Mononuclear cell (primary cell): ENCODE measurements at regions not wholly inside any gene's neighbourhood (a gene's known extent, or its start where the extent isn't known, plus 50 kb on each side); places are given as distances from the start of the nearest gene placed in this dataset.

Source experiments
- H3K27me3 ChIP-seq: 2 replicates; pipeline ENCODE4 v1.6.0; 2011; ENCODE audit warnings: low read length, control low read depth; ENCODE audit not compliant: insufficient read depth
- H3K4me1 ChIP-seq: 2 replicates; pipeline ENCODE4 v1.5.1; 2011; ENCODE audit warnings: mild to moderate bottlenecking, low read length, control low read depth; ENCODE audit not compliant: insufficient read depth
- H3K4me3 ChIP-seq: 2 replicates; pipeline ENCODE4 v1.5.1; 2011; ENCODE audit warnings: mild to moderate bottlenecking, low read length, moderate library complexity
- H3K9me3 ChIP-seq: 2 replicates; pipeline ENCODE4 v1.5.1; 2011; ENCODE audit warnings: low read depth, mild to moderate bottlenecking, control low read depth, low read length

DNA sequence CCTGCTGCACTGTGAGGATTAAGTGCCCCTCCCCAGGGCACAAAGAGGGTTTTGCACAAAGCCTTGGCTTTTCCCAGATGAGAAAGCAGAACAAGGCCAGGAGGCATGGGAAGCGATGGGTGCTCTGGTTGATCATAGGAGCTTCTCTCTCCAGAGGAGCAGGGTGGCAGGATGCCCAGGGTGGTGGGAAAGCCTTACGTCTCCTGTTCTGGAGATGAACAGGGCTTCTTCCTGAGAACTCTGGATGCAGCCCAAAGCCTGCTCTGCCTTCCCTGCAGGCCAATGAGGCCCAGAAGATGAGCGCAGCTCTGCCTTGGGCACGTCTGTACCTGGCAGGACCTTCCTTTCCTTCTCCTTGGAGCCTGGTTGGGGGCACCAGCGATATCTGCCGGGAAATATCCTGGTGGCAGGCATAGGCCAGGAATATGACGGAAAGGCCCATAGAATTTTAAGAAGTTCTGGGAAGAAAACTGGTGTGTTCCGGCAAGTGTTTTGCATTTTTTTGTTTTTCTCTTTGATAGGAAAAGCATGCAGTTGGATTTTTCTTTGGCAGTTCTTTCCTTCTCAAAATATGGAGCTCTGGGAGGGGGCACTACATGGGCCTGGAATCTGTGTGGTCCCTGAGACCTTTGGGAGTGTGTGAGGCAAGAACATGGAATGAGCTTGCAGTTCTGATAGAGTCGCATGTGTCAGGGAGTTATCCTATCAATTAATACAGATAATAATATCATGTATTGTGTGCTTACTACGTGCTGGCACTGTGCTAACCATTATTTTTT is 253.2 kb upstream of the KLF4 start:
- Histone ChIP-seq H3K4me1 (peaks cover 6% of the 10 kb centered on the region), H3K9me3 (no peaks in the 10 kb centered on the region), H3K27me3 (no peaks in the 10 kb centered on the region), H3K4me3 (no peak overlapping the region)

DNA sequence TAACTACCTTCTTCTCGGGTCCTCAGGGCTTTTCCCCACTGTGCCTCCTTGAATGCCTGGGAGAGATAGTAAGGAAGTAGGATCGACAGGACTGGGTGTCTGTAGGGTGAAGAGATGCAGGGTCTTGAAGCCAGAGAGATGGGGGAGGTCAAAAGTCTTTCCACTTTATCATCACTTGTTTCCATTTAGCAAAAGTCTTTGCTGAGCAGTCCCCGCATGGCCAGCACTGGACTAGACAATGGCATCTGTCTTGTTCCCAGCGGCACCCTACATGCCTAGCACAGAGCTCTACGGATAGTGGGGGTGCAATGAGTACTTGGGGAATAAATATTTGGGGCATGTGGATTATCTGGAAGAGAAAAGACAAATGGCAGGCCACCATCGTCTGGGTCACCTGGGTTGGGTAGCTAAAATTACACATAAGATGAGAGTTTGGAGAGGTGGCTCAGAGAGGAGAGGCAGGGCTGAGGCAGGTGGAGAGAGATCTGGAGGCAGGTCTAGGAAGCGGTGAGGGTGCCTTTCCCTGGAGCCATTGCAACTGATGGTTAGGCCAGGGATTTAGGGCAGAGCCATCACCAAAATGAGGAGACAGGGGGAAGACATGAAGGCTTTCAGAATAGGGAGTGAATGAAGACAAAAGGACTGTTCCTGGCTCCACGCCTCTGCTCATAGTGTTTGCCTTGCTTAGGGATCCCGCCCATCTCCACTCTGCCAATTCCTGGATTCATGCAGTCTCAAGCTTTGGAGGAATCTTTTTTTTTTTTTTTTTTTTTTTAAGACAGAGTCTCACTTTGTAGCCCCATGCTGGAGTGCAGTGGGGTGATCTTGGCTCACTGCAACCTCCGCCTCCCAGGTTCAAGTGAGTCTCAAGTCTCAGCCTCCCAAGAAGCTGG is 250.8 kb upstream of the KLF4 start:
- no peak overlapping the region for H3K4me3 ChIP-seq
- no peaks in the 10 kb centered on the region for H3K4me1 ChIP-seq
- no peaks in the 10 kb centered on the region for H3K27me3 ChIP-seq
- no peaks in the 10 kb centered on the region for H3K9me3 ChIP-seq

DNA sequence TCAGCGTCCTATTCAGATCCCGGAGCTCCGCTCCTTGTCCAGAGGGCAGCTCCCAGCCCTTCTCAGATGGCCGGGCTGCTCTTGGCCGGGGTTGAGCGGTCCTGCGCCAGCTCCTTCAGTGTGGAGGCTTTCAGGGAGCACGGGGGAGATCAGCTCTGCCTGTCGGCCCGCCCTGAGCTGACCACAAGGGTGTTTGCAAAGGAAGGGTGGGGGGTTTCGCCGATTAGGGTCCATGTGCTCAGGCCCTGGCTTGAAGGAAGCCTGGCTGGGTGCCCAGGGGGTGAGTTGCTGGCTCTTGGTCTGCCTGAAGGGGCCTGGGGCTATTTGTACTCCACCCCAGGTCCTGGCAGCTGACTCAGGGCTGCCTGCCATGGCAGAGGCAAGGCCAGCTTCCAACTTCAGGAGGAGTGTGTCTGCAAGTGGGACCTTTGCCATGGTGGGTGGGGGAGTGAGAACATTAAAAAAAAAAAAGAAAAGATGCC is 250.1 kb upstream of the KLF4 start:
- H3K27me3 ChIP-seq: no peaks in the 10 kb centered on the region
- H3K9me3 ChIP-seq: no peaks in the 10 kb centered on the region
- no peak overlapping the region for H3K4me3 ChIP-seq
- H3K4me1 ChIP-seq: no peaks in the 10 kb centered on the region

DNA sequence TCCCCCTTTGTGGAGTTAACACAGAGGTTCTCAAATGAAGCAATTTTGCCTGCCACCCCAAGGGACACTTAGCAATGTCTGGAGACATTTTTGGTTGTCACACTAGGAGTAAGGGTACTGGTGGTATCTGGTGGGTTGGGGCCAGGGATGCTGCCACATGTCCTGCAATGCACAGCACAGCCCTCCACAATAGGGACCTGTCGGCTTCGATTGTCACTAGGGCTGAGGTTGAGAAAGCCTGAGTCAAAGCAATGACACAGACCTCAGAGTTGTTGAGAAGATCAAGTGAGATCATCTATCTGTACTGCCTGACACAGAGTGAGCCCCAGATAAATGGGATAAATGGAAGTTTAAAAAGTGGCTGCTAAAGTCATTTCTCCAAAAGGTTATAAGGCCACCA is 249.2 kb upstream of the KLF4 start:
- H3K9me3 ChIP-seq: no peaks in the 10 kb centered on the region
- no peaks in the 10 kb centered on the region for H3K4me1 ChIP-seq
- no peaks in the 10 kb centered on the region for H3K27me3 ChIP-seq
- no peak overlapping the region for H3K4me3 ChIP-seq

DNA sequence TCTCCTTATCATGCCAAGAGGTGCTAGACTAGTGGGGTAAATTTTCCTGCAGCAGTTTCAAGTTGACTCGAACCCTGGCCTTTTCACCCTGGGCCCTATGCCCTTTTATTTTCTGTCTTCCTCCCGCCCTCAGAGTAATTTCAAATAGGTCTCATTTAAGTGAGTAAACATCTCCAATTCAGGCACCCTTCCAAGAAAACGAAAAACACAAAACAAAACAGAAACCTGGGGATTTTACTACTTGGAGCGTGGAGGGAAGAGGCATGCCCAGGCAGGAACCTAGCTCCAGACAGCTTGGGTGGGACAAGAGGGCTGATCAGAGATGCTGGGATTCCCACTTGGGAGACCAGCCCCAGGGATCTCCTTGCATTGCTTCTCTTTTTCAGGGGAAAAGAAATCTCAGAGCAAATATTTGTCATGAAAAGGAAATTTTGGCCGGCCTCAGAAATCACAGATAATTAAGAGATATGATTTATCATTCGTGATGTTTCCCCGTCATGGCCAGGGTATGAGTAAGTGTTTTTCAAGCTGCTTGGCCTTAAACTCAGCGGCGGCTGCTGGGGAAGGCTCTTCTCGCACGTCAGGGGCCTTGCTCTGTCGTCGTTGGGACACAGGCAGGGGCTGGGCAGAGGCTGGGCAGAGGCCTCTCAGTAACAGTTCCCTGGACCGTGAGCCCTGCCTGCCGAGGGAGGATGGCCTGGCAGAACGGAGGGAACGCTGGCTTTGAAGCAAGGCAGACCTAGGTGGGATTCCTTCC is 248.6 kb upstream of the KLF4 start:
- Histone ChIP-seq H3K4me1 (peaks cover 6% of the 10 kb centered on the region), H3K9me3 (no peaks in the 10 kb centered on the region), H3K4me3 (no peak overlapping the region), H3K27me3 (no peaks in the 10 kb centered on the region)

DNA sequence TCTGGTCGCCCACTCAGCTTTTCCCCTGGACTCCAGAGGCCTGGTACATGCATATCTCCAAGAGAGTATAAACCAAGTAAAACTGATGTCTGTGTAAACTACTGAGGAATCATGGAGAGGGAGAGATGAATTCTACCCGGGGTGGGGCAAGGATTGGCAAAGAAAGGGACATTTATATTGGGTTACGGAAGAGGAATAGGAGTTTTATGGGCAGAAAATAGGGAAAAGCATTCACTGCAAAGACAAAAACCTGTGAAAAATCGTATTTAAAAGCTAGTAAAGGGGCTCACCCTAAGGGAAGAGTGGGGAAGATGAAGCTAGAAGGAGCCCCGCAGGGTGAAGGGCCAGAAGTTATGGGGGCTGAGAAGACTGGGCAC is 248.0 kb upstream of the KLF4 start:
- Histone ChIP-seq H3K27me3 (no peaks in the 10 kb centered on the region), H3K4me1 (peaks cover 6% of the 10 kb centered on the region), H3K4me3 (no peak overlapping the region), H3K9me3 (no peaks in the 10 kb centered on the region)

DNA sequence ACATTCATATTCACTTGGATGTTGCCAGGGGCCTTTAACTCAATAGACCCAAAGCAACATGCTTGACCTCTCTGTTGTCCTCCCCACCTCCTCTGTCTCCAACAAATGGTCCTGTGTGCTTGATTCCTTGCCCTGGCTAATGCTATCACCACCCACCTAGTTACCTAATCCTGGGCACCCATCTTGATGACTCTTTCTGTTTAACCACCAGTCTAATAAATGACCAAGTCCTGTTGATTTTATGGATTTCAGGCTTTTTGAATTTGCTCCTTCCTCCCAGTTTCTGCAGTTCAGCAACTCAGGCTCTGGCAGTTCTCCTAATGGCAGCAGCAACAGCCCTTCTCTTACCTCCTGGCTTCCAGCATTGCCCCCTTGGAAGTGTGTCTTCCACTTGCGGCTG is 246.3 kb upstream of the KLF4 start:
- Histone ChIP-seq H3K9me3 (no peaks in the 10 kb centered on the region), H3K4me3 (no peak overlapping the region), H3K4me1 (peaks cover 6% of the 10 kb centered on the region), H3K27me3 (no peaks in the 10 kb centered on the region)

DNA sequence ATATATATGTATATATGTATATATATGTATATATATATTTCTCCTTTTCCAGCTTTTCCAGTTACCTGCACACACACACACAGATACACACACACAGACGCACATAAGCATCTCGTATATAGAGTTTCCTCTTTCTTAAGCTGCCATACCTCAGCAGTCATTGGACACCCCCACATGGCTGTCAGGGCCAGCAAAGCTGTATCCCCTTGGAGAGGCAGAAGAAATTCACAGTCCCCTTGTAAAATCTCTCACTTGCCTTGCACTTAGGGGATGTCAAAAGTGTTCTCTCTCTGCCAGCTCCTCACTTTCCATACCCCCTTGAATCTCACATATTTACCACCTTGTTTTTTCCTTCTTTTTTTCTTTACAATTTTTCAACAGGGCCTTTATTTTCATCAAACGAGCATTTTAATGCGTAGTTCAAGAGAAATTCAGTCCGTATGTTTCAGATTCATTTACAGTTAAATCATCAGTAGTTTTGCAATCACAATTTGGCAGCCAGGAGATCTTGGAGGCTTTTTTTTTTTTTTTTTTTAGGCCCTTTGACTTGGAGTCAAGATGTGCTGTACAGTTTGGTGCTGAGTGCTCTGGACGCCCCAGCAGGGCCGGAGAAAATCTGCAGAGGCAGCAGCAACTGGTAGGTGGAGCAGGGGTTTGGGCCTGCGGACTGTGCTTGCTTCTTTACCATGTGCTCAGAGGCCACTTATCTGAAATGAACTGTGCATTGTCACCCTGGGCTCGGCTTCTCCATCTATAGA is 244.9 kb upstream of the KLF4 start:
- peaks cover 6% of the 10 kb centered on the region for H3K4me1 ChIP-seq
- H3K27me3 ChIP-seq: no peaks in the 10 kb centered on the region
- no peaks in the 10 kb centered on the region for H3K9me3 ChIP-seq
- no peak overlapping the region for H3K4me3 ChIP-seq

DNA sequence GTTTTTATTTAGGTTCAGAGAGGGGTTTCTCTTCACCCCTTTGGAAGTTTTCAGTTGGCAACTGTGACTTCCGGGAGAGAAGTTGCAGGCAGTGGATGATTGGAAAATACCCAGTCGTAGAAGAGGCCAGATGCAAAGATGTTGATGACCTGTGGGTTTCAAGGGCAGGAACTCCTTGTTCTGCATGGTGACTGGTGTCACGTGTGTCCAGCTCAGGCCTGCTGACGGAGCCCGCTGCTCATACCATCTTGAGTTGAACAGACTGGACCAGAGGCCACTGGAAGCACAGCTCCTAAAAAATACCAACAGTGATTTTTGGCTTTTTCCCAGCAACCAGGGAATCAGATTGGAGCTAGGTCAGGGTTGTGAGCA is 243.9 kb upstream of the KLF4 start:
- H3K4me3 ChIP-seq: no peak overlapping the region
- H3K27me3 ChIP-seq: no peaks in the 10 kb centered on the region
- no peaks in the 10 kb centered on the region for H3K9me3 ChIP-seq
- H3K4me1 ChIP-seq: peaks cover 6% of the 10 kb centered on the region

DNA sequence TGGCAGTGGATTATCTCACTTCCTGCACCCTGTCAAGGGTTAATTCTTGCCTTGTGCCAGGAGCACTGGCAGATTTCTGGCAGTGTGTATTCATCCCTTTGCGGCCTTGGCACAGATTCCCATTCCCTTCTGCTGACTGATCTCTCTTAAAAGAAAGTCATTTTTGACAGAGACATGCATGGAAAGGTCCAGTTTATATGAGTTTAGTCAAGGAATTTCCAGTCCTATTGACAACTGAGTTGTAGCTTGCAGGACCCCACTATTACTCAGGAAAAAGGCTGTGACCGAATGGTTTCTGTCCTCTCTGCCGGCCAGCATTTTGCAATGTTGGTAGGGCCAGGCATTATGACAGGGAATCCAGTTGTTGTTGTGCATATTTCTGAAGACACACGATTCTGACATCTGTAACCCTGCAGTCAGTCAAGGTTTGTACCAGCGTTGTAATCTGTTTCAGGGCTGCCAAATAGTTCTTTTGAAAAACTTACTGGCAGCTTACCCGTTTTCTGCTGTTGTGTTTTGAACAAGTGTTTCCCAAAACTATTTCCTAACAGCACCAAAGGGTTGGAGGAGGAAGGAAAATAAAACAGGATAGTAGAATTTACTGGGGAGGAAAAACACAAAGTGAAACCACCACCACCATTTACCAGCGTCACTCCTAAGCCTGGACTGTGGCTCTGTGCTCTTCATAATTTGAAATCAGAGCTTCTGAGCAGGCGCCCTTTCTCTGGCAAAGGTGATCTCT is 243.4 kb upstream of the KLF4 start:
- H3K4me1 ChIP-seq: peaks cover 6% of the 10 kb centered on the region
- no peak overlapping the region for H3K4me3 ChIP-seq
- no peaks in the 10 kb centered on the region for H3K27me3 ChIP-seq
- no peaks in the 10 kb centered on the region for H3K9me3 ChIP-seq

DNA sequence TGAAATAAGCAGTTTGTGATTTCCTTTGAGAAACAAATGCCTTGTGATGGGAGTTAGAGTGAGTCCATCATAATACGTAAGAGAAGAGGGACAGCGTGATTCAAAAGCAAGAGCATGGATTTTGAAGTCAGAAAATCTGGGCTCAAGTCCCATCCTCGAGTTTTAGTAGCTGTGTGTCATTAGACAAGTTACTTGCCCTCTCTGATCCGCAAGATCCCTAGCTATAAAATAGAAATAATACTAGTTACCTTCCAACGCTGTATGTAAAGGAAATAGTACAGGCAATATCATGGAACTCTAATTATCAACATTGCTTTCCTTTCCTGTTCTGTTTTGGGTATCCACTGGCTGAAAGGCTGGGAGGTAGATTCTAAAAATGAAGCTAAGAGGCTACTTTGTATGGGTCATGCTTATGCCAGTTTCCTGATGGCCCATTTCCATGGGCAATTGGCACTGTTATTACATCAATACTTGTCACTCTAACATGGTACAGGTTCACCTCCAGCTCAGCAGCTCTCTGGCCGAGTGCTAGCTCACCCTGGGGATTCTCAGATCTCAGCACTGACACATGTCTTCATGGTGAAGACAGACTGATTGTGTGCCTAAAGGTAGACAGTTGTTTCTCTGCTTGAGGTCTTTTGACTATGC is 241.7 kb upstream of the KLF4 start:
- Histone ChIP-seq H3K27me3 (no peaks in the 10 kb centered on the region), H3K4me3 (no peak overlapping the region), H3K4me1 (peaks cover 6% of the 10 kb centered on the region), H3K9me3 (no peaks in the 10 kb centered on the region)

DNA sequence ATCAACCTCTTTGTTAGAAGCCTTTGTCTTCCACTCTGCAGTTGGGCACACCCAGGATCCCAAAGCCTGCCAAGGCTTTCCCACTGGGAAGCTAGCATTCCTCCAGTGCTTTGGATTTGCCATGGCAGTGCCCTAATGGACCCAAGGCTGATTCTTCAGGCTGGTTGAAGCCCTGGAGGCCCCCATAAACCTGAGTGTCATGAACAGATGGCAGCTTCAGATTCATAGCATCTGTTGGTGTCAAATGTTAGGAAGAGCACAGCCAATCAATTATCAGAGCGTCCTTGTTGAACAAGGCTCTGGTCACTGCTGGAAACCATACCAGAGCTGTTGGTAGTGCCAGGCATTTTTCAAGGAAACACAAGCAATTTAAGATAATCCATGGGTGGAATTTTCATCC is 241.1 kb upstream of the KLF4 start:
- H3K9me3 ChIP-seq: no peaks in the 10 kb centered on the region
- no peak overlapping the region for H3K4me3 ChIP-seq
- no peaks in the 10 kb centered on the region for H3K27me3 ChIP-seq
- peaks cover 6% of the 10 kb centered on the region for H3K4me1 ChIP-seq

DNA sequence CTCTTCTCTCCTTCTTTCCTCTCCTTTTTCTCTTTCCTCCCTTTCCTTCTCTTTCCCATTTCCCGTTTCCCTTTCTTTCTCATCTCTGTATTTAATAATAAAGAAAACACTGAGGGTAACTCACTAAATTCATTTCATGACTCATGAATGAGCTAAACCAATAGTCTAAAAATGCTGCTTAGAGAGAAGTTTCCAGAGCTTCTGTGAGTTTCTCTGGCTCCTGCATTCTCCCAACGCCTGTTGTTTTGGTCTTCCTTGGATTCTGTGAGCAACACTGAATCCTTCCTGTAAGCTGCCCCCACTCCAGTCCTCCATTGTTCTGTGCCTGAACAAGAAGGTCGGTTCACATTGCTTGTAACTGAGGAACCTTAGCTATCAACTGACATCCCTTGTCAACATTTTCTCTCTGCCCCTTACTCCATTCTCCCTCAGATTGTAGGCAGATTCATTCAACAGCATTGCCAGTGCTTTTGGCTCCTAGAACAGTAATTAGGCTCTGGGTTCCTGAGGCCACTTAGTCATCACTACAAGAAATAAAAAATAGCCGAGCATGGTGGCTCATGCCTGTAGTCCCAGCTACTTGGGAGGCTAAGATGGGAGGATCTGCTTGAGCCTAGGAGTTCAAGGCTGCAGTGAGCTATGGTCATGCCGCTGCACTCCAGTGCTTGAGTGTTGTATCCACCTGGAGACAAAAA is 237.7 kb upstream of the KLF4 start:
- no peaks in the 10 kb centered on the region for H3K9me3 ChIP-seq
- H3K27me3 ChIP-seq: no peaks in the 10 kb centered on the region
- no peak overlapping the region for H3K4me3 ChIP-seq
- no peaks in the 10 kb centered on the region for H3K4me1 ChIP-seq
